ENCODE measurements at regions not wholly inside any gene's neighbourhood (a gene's known extent, or its start where the extent isn't known, plus 50 kb on each side); places are given as distances from the start of the nearest gene placed in this dataset.

GRCh38 chr5:106085556-106085955 is 1585.2 kb downstream of the EFNA5 start:
- no peak for TF ChIP-seq CTCF (IDR thresholded peaks at IDR 0.05)
- no peak for TF ChIP-seq EZH2 (IDR thresholded peaks at IDR 0.05; ENCODE audit: borderline replicate concordance, insufficient read depth, low read depth, low read length, poor library complexity, severe bottlenecking)
